Osteocyte (in vitro differentiated cells): ENCODE measurements at regions not wholly inside any gene's neighbourhood (a gene's known extent, or its start where the extent isn't known, plus 50 kb on each side); places are given as distances from the start of the nearest gene placed in this dataset.

Experiments
- DNase-seq: peaks from one replicate; pipeline ENCODE4 v3.0.0; 2021; ENCODE audit warnings: mixed read lengths; ENCODE audit not compliant: unreplicated experiment; ENCODE audit errors: extremely low spot score
- H3K27ac Mint-ChIP-seq: one replicate; pipeline ENCODE4 v1.8.0; 2021; ENCODE audit warnings: mild to moderate bottlenecking, mixed read lengths; ENCODE audit not compliant: unreplicated experiment
- H3K27me3 Mint-ChIP-seq: one replicate; pipeline ENCODE4 v1.8.0; 2021; ENCODE audit warnings: mixed read lengths; ENCODE audit not compliant: unreplicated experiment
- H3K36me3 Mint-ChIP-seq: one replicate; pipeline ENCODE4 v1.8.0; 2021; ENCODE audit warnings: mixed read lengths; ENCODE audit not compliant: unreplicated experiment
- H3K4me1 Mint-ChIP-seq: one replicate; pipeline ENCODE4 v1.8.0; 2021; ENCODE audit warnings: mixed read lengths; ENCODE audit not compliant: unreplicated experiment
- H3K4me3 Mint-ChIP-seq: one replicate; pipeline ENCODE4 v1.8.0; 2021; ENCODE audit warnings: mild to moderate bottlenecking, moderate library complexity, mixed read lengths; ENCODE audit not compliant: unreplicated experiment
- H3K9me3 Mint-ChIP-seq: one replicate; pipeline ENCODE4 v1.8.0; 2021; ENCODE audit warnings: mixed read lengths; ENCODE audit not compliant: unreplicated experiment
- CTCF ChIP-seq: fragments of 200-600 bp; sonication (generic); IDR thresholded peaks from 2 replicates; pipeline ENCODE4 v1.5.0; 2021; ENCODE audit warnings: antibody characterized with exemption, mild to moderate bottlenecking, moderate library complexity

- no peak overlapping the region for H3K27ac Mint-ChIP-seq
- DNase-seq: peak; percentile 79
- H3K36me3 Mint-ChIP-seq: no peaks in the 10 kb centered on the region
- peaks cover 2% of the 10 kb centered on the region for H3K27me3 Mint-ChIP-seq
- no peak for TF ChIP-seq CTCF
- no peaks in the 10 kb centered on the region for H3K4me1 Mint-ChIP-seq
- no peaks in the 10 kb centered on the region for H3K9me3 Mint-ChIP-seq
- H3K4me3 Mint-ChIP-seq: no peak overlapping the region
Observed at GRCh38 chr1:29753771-29754572, 517.6 kb downstream of the PTPRU start.

- Mint-ChIP-seq H3K36me3 (no peaks in the 10 kb centered on the region), H3K27ac (no peak overlapping the region), H3K27me3 (peaks cover 2% of the 10 kb centered on the region), H3K4me3 (no peak overlapping the region), H3K4me1 (no peaks in the 10 kb centered on the region), H3K9me3 (no peaks in the 10 kb centered on the region)
- DNase-seq: peak; percentile 75
- no peak for TF ChIP-seq CTCF
Observed at GRCh38 chr1:29753244-29753643, 516.9 kb downstream of the PTPRU start.

GRCh38 chr1:29752141-29752540 lies 515.8 kb downstream of the PTPRU start:
- Mint-ChIP-seq H3K27me3 (peaks cover 2% of the 10 kb centered on the region), H3K36me3 (no peaks in the 10 kb centered on the region), H3K4me3 (no peak overlapping the region), H3K27ac (no peak overlapping the region), H3K4me1 (no peaks in the 10 kb centered on the region), H3K9me3 (no peaks in the 10 kb centered on the region)
- peak; percentile 65 for DNase-seq
- TF ChIP-seq CTCF: no peak

GRCh38 chr1:29749024-29749945 lies 513.0 kb downstream of the PTPRU start:
- peak; percentile 68 for DNase-seq
- Mint-ChIP-seq H3K4me1 (no peaks in the 10 kb centered on the region), H3K36me3 (no peaks in the 10 kb centered on the region), H3K9me3 (no peaks in the 10 kb centered on the region), H3K27me3 (peaks cover 2% of the 10 kb centered on the region), H3K27ac (no peak overlapping the region), H3K4me3 (no peak overlapping the region)
- TF ChIP-seq CTCF: no peak

- no peaks in the 10 kb centered on the region for H3K4me1 Mint-ChIP-seq
- H3K4me3 Mint-ChIP-seq: no peak overlapping the region
- no peaks in the 10 kb centered on the region for H3K27me3 Mint-ChIP-seq
- no peaks in the 10 kb centered on the region for H3K9me3 Mint-ChIP-seq
- no peak for TF ChIP-seq CTCF
- no peak overlapping the region for H3K27ac Mint-ChIP-seq
- H3K36me3 Mint-ChIP-seq: no peaks in the 10 kb centered on the region
- peak; percentile 65 for DNase-seq
Observed at GRCh38 chr1:29747196-29747595, 510.9 kb downstream of the PTPRU start.
